ENCODE measurements at regions not wholly inside any gene's neighbourhood (a gene's known extent, or its start where the extent isn't known, plus 50 kb on each side); places are given as distances from the start of the nearest gene placed in this dataset.

- H3K27ac ChIP-seq (ENCODE audit: low read length): no peak overlapping the region
- BruUV-seq (replicated peaks): no TSS peak
- no peak overlapping the region for H3K4me3 ChIP-seq (ENCODE audit: low read depth in 2 of 2, low read length in 2 of 2)
- DNase-seq (ENCODE audit: low read depth, low spot score) (no peak), ATAC-seq (no peak)
- no peaks in the 10 kb centered on the region for H3K9me3 ChIP-seq (ENCODE audit: control insufficient read depth, insufficient read depth, low read depth, low read length)
- no peaks in the 10 kb centered on the region for H3K4me1 ChIP-seq (ENCODE audit: control insufficient read depth, insufficient read depth, low read length)
- POLR2A ChIA-PET: no interaction called here
- H3K27me3 ChIP-seq (ENCODE audit: control insufficient read depth, insufficient read depth, low read length): no peaks in the 10 kb centered on the region
- in situ Hi-C loops (cut with HindIII; ENCODE audit: low pct_unique_long_range_greater_than_20kb, low sequenced_read_pairs): no loop called here
- H3K36me3 ChIP-seq (ENCODE audit: control insufficient read depth, insufficient read depth, low read length): no peaks in the 10 kb centered on the region
- TF ChIP-seq POLR2AphosphoS5 (IDR thresholded peaks at IDR 0.05; ENCODE audit: low read depth, low read length) (no peak), CTCF (IDR thresholded peaks at IDR 0.05) (no peak), SIN3A (IDR thresholded peaks at IDR 0.05; ENCODE audit: borderline replicate concordance, insufficient read depth, low read depth, low read length) (no peak), TCF7L2 (IDR thresholded peaks at IDR 0.05; ENCODE audit: low read depth, low read length) (no peak), REST (IDR thresholded peaks at IDR 0.05; ENCODE audit: insufficient read depth in 1 of 2, low read depth in 2 of 2, low read length in 1 of 2) (no peak)
- CTCF ChIA-PET: no interaction called here
- intact Hi-C loops (cut with micrococcal nuclease; ENCODE audit: unreplicated experiment): no loop called here
Measured at GRCh38 chrX:33324099-33324498, 112.8 kb upstream of the DMD start.

GRCh38 chrX:33307911-33308354, 96.6 kb upstream of the DMD start:
- POLR2A ChIA-PET: no interaction called here
- Histone ChIP-seq H3K36me3 (ENCODE audit: control insufficient read depth, insufficient read depth, low read length) (no peaks in the 10 kb centered on the region), H3K27me3 (ENCODE audit: control insufficient read depth, insufficient read depth, low read length) (no peaks in the 10 kb centered on the region), H3K4me1 (ENCODE audit: control insufficient read depth, insufficient read depth, low read length) (no peaks in the 10 kb centered on the region), H3K4me3 (ENCODE audit: low read depth in 2 of 2, low read length in 2 of 2) (no peak overlapping the region), H3K9me3 (ENCODE audit: control insufficient read depth, insufficient read depth, low read depth, low read length) (no peaks in the 10 kb centered on the region), H3K27ac (ENCODE audit: low read length) (no peak overlapping the region)
- intact Hi-C loops (cut with micrococcal nuclease; ENCODE audit: unreplicated experiment) (no loop called here), in situ Hi-C loops (cut with HindIII; ENCODE audit: low pct_unique_long_range_greater_than_20kb, low sequenced_read_pairs) (no loop called here)
- DNase-seq (ENCODE audit: low read depth, low spot score) (no peak), ATAC-seq (no peak)
- no TSS peak for BruUV-seq (replicated peaks)
- no peak for TF ChIP-seq POLR2AphosphoS5 (IDR thresholded peaks at IDR 0.05; ENCODE audit: low read depth, low read length)
- CTCF ChIA-PET: no interaction called here

GRCh38 chrX:33298622-33299021, 87.3 kb upstream of the DMD start:
- no peak for ATAC-seq
- Histone ChIP-seq H3K4me3 (ENCODE audit: low read depth in 2 of 2, low read length in 2 of 2) (no peak overlapping the region), H3K4me1 (ENCODE audit: control insufficient read depth, insufficient read depth, low read length) (no peaks in the 10 kb centered on the region), H3K36me3 (ENCODE audit: control insufficient read depth, insufficient read depth, low read length) (no peaks in the 10 kb centered on the region), H3K9me3 (ENCODE audit: control insufficient read depth, insufficient read depth, low read depth, low read length) (no peaks in the 10 kb centered on the region), H3K27me3 (ENCODE audit: control insufficient read depth, insufficient read depth, low read length) (no peaks in the 10 kb centered on the region), H3K27ac (ENCODE audit: low read length) (no peak overlapping the region)
- DNase-seq (ENCODE audit: low read depth, low spot score): no peak
- no TSS peak for BruUV-seq (replicated peaks)
- intact Hi-C loops (cut with micrococcal nuclease; ENCODE audit: unreplicated experiment) (no loop called here), in situ Hi-C loops (cut with HindIII; ENCODE audit: low pct_unique_long_range_greater_than_20kb, low sequenced_read_pairs) (no loop called here)
- TF ChIP-seq POLR2AphosphoS5 (IDR thresholded peaks at IDR 0.05; ENCODE audit: low read depth, low read length) (no peak), CTCF (IDR thresholded peaks at IDR 0.05) (no peak), REST (IDR thresholded peaks at IDR 0.05; ENCODE audit: insufficient read depth in 1 of 2, low read depth in 2 of 2, low read length in 1 of 2) (no peak), SIN3A (IDR thresholded peaks at IDR 0.05; ENCODE audit: borderline replicate concordance, insufficient read depth, low read depth, low read length) (no peak), TCF7L2 (IDR thresholded peaks at IDR 0.05; ENCODE audit: low read depth, low read length) (no peak)
- ChIA-PET CTCF (no interaction called here), POLR2A (no interaction called here)
